GM12892 (cell line): ENCODE measurements at regions not wholly inside any gene's neighbourhood (a gene's known extent, or its start where the extent isn't known, plus 50 kb on each side); places are given as distances from the start of the nearest gene placed in this dataset.

Source experiments
- POLR2A ChIP-seq: IDR thresholded peaks from 2 replicates; pipeline ENCODE4 v1.6.1; 2011; ENCODE audit warnings: low read depth, low read length, control low read depth
- POLR2AphosphoS5 ChIP-seq: IDR thresholded peaks from 2 replicates; pipeline ENCODE4 v1.6.1; 2011; ENCODE audit warnings: low read depth, low read length, control low read depth
- TAF1 ChIP-seq: IDR thresholded peaks from 2 replicates; pipeline ENCODE4 v1.6.1; 2011; ENCODE audit warnings: low read depth, mild to moderate bottlenecking, control low read depth, low read length, borderline replicate concordance

- TF ChIP-seq POLR2A (no peak), TAF1 (no peak), POLR2AphosphoS5 (no peak)
Measured at GRCh38 chr3:25894101-25894500, 104.2 kb downstream of the OXSM start.
